Trophoblast cell (in vitro differentiated cells and primary cell): ENCODE measurements at regions not wholly inside any gene's neighbourhood (a gene's known extent, or its start where the extent isn't known, plus 50 kb on each side); places are given as distances from the start of the nearest gene placed in this dataset.

ENCODE experiments used
- DNase-seq, 2 donors: peaks; one replicate each; pipeline ENCODE4 v3.0.0-alpha.2; 2016
- H2AFZ ChIP-seq: 2 replicates; pipeline ENCODE4 v1.6.1; 2013; ENCODE audit warnings: low read length, moderate library complexity, mild to moderate bottlenecking; ENCODE audit not compliant: insufficient read depth, poor library complexity
- H2AK5ac ChIP-seq: 2 replicates; pipeline ENCODE4 v1.6.1; 2013; ENCODE audit warnings: mild to moderate bottlenecking, low read length
- H2BK120ac ChIP-seq: 2 replicates; pipeline ENCODE4 v1.6.1; 2013; ENCODE audit warnings: low read length, mild to moderate bottlenecking, moderate library complexity; ENCODE audit not compliant: insufficient read depth, poor library complexity
- H2BK12ac ChIP-seq: 2 replicates; pipeline ENCODE4 v1.6.1; 2013; ENCODE audit warnings: mild to moderate bottlenecking, low read length, moderate library complexity
- H2BK5ac ChIP-seq: 2 replicates; pipeline ENCODE4 v1.6.1; 2013; ENCODE audit warnings: low read length, low read depth, moderate library complexity, mild to moderate bottlenecking; ENCODE audit not compliant: poor library complexity
- H3K14ac ChIP-seq: 2 replicates; pipeline ENCODE4 v1.6.1; 2013; ENCODE audit warnings: mild to moderate bottlenecking, low read length
- H3K18ac ChIP-seq: 2 replicates; pipeline ENCODE4 v1.6.1; 2013; ENCODE audit warnings: mild to moderate bottlenecking, low read length
- H3K23ac ChIP-seq: 2 replicates; pipeline ENCODE4 v1.6.1; 2013; ENCODE audit warnings: low read length
- H3K27ac ChIP-seq: 2 replicates; pipeline ENCODE4 v1.5.1; 2013; ENCODE audit warnings: low read depth, mild to moderate bottlenecking, inconsistent platforms, low read length, moderate library complexity
- H3K27me3 ChIP-seq: 2 replicates; pipeline ENCODE4 v1.6.1; 2013; ENCODE audit warnings: inconsistent platforms, mild to moderate bottlenecking, low read length, moderate library complexity; ENCODE audit not compliant: insufficient read depth
- H3K36me3 ChIP-seq, 2 experiments: 1 replicate in 1 of 2; 2 replicates in 1 of 2; pipeline ENCODE4 v1.6.1; 2013; ENCODE audit warnings: low read length in 2 of 2, mild to moderate bottlenecking in 2 of 2, moderate library complexity in 1 of 2; ENCODE audit not compliant: insufficient read depth in 2 of 2, control insufficient read depth in 1 of 2
- H3K4ac ChIP-seq: 2 replicates; pipeline ENCODE4 v1.6.1; 2013; ENCODE audit warnings: low read depth, mild to moderate bottlenecking, low read length, moderate library complexity
- H3K4me1 ChIP-seq, 2 experiments: 1 replicate in 1 of 2; 2 replicates in 1 of 2; pipeline ENCODE4 v1.6.1; 2013; ENCODE audit warnings: low read length in 2 of 2, mild to moderate bottlenecking in 2 of 2, moderate library complexity in 1 of 2; ENCODE audit not compliant: insufficient read depth in 2 of 2, control insufficient read depth in 1 of 2
- H3K4me2 ChIP-seq: 2 replicates; pipeline ENCODE4 v1.6.1; 2013; ENCODE audit warnings: inconsistent platforms, mild to moderate bottlenecking, low read length, moderate library complexity
- H3K4me3 ChIP-seq: 2 replicates; pipeline ENCODE4 v1.5.1; 2013; ENCODE audit warnings: mild to moderate bottlenecking, low read depth, low read length, inconsistent platforms
- H3K79me1 ChIP-seq: one replicate; pipeline ENCODE4 v1.6.1; 2013; ENCODE audit warnings: low read length
- H3K79me2 ChIP-seq: 2 replicates; pipeline ENCODE4 v1.6.1; 2013; ENCODE audit warnings: low read length, mild to moderate bottlenecking; ENCODE audit not compliant: control insufficient read depth, insufficient read depth, poor library complexity
- H3K9ac ChIP-seq: 2 replicates; pipeline ENCODE4 v1.6.1; 2013; ENCODE audit warnings: mild to moderate bottlenecking, low read length
- H3K9me3 ChIP-seq: 2 replicates; pipeline ENCODE4 v1.6.1; 2013; ENCODE audit warnings: low read depth, mild to moderate bottlenecking, control low read depth, inconsistent platforms, low read length; ENCODE audit not compliant: insufficient read depth
- H4K12ac ChIP-seq: 2 replicates; pipeline ENCODE4 v1.6.1; 2013; ENCODE audit warnings: low read depth, mild to moderate bottlenecking, low read length, moderate library complexity
- H4K8ac ChIP-seq: 2 replicates; pipeline ENCODE4 v1.6.1; 2013; ENCODE audit warnings: low read depth, mild to moderate bottlenecking, low read length, moderate library complexity
- H4K91ac ChIP-seq: one replicate; pipeline ENCODE4 v1.6.1; 2013; ENCODE audit warnings: low read depth, mild to moderate bottlenecking, low read length, moderate library complexity
- WGBS: extraction: QIAGEN DNeasy Blood & Tissue Kit; methylation state at CpG from one replicate; pipeline ENCODE4 v1.1.7; 2013; ENCODE audit warnings: missing lambda C conversion rate; ENCODE audit not compliant: insufficient read length, insufficient coverage; ENCODE audit errors: extremely low coverage; 5-methylcytosine and 5-hydroxymethylcytosine counted together

GRCh38 chr11:76275446-76275845 is 69.1 kb upstream of the WNT11 start:
- Histone ChIP-seq H3K18ac (no peak overlapping the region), H2BK5ac (no peak overlapping the region), H2AK5ac (no peak overlapping the region), H4K12ac (no peak overlapping the region), H3K23ac (no peak overlapping the region), H3K27me3 (no peaks in the 10 kb centered on the region), H3K79me1 (no peaks in the 10 kb centered on the region), H4K8ac (no peak overlapping the region), H3K9me3 (peaks cover 4% of the 10 kb centered on the region), H3K27ac (no peak overlapping the region), H4K91ac (no peak overlapping the region), H2BK120ac (no peak overlapping the region), H3K14ac (no peak overlapping the region), H3K36me3 (no peaks in the 10 kb centered on the region), H2BK12ac (no peak overlapping the region), H3K4ac (no peak overlapping the region), H3K4me2 (no peak overlapping the region), H2AFZ (no peak overlapping the region), H3K9ac (no peak overlapping the region), H3K4me1 (no peaks in the 10 kb centered on the region), H3K79me2 (no peaks in the 10 kb centered on the region), H3K4me3 (no peak overlapping the region)
- no peak for DNase-seq
- WGBS = no CpG with 5 or more reads among the region's 7 CpGs

DNA sequence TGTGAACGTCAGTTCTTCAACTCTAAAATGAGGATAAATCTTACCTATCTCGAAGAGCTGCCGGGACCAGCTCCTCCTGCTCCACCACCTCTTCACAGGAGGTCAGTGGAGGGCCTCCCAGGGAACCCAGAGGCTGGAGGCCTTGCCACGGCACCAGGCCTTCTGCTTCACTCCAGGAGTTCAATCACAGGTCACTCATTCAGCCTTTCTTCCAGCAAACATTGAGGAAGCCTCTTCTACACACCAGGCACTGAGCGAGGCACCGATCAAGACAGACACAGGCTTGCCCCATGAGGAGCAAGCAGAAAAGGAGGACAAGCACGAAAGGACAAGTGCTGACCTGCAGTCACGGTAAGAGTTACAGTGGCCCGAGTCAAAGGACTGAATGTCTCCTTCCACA is 64.8 kb upstream of the WNT11 start:
- no CpG with 5 or more reads among the region's 9 CpGs for WGBS
- Histone ChIP-seq H3K9ac (no peak overlapping the region), H4K8ac (no peak overlapping the region), H2BK120ac (no peak overlapping the region), H2AFZ (no peak overlapping the region), H3K4me1 (peaks cover 2 to 9% of the 10 kb centered on the region in 2 experiments), H4K12ac (no peak overlapping the region), H3K36me3 (no peaks in the 10 kb centered on the region), H3K27ac (no peak overlapping the region), H3K4ac (no peak overlapping the region), H2BK5ac (no peak overlapping the region), H2BK12ac (no peak overlapping the region), H3K79me1 (no peaks in the 10 kb centered on the region), H3K14ac (no peak overlapping the region), H2AK5ac (no peak overlapping the region), H3K23ac (no peak overlapping the region), H4K91ac (no peak overlapping the region), H3K4me2 (no peak overlapping the region), H3K9me3 (peaks cover 5% of the 10 kb centered on the region), H3K79me2 (no peaks in the 10 kb centered on the region), H3K27me3 (no peaks in the 10 kb centered on the region), H3K4me3 (peak overlapping the region; percentile 36), H3K18ac (no peak overlapping the region)
- no peak for DNase-seq

DNA sequence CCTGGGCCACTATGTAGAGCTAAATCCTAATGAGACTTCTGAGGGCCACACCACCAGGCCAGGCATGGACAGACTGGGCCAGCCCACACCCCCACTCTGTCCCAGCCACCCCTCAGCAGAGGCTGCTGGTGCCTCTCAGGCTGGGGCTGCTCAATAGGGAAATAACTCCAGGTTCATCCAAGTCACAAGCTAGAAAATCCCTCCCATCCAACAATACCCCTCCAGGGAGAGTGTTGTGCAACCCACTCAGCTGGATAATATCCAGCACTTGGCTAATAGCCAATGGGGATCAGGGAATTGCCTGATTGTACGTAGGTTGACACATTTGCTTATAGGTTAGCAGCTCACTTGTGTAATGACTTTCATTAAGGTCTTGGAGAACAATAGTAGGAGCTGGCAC is 64.1 kb upstream of the WNT11 start:
- no peaks in the 10 kb centered on the region for H3K36me3 ChIP-seq
- no peak overlapping the region for H3K14ac ChIP-seq
- no CpG with 5 or more reads among the region's 1 CpG for WGBS
- H3K23ac ChIP-seq = no peak overlapping the region
- H3K79me1 ChIP-seq = no peaks in the 10 kb centered on the region
- H3K18ac ChIP-seq = no peak overlapping the region
- H3K27ac ChIP-seq = no peak overlapping the region
- H3K79me2 ChIP-seq = no peaks in the 10 kb centered on the region
- peaks cover 5% of the 10 kb centered on the region for H3K9me3 ChIP-seq
- no peaks in the 10 kb centered on the region for H3K27me3 ChIP-seq
- H3K4me1 ChIP-seq = peaks cover 6 to 13% of the 10 kb centered on the region in 2 experiments
- H2AK5ac ChIP-seq = no peak overlapping the region
- H2BK120ac ChIP-seq = no peak overlapping the region
- H3K9ac ChIP-seq = no peak overlapping the region
- H3K4me2 ChIP-seq = no peak overlapping the region
- no peak for DNase-seq
- no peak overlapping the region for H2BK5ac ChIP-seq
- no peak overlapping the region for H3K4me3 ChIP-seq
- H4K12ac ChIP-seq = no peak overlapping the region
- H4K8ac ChIP-seq = no peak overlapping the region
- no peak overlapping the region for H2BK12ac ChIP-seq
- no peak overlapping the region for H4K91ac ChIP-seq
- H2AFZ ChIP-seq = no peak overlapping the region
- no peak overlapping the region for H3K4ac ChIP-seq

- no peak overlapping the region for H4K8ac ChIP-seq
- peaks cover 6 to 13% of the 10 kb centered on the region in 2 experiments for H3K4me1 ChIP-seq
- no peak overlapping the region for H3K4me3 ChIP-seq
- H2BK12ac ChIP-seq = no peak overlapping the region
- no peak overlapping the region for H3K4ac ChIP-seq
- no peak overlapping the region for H2BK120ac ChIP-seq
- H3K9ac ChIP-seq = no peak overlapping the region
- no peaks in the 10 kb centered on the region for H3K27me3 ChIP-seq
- H3K14ac ChIP-seq = no peak overlapping the region
- no peak overlapping the region for H3K18ac ChIP-seq
- H4K12ac ChIP-seq = no peak overlapping the region
- no peaks in the 10 kb centered on the region for H3K36me3 ChIP-seq
- H3K27ac ChIP-seq = no peak overlapping the region
- no peak overlapping the region for H2AFZ ChIP-seq
- no CpG with 5 or more reads among the region's 13 CpGs for WGBS
- H2AK5ac ChIP-seq = no peak overlapping the region
- no peak for DNase-seq
- H3K23ac ChIP-seq = no peak overlapping the region
- peaks cover 4% of the 10 kb centered on the region for H3K9me3 ChIP-seq
- H4K91ac ChIP-seq = no peak overlapping the region
- H3K79me1 ChIP-seq = no peaks in the 10 kb centered on the region
- H2BK5ac ChIP-seq = no peak overlapping the region
- no peaks in the 10 kb centered on the region for H3K79me2 ChIP-seq
- no peak overlapping the region for H3K4me2 ChIP-seq
These were observed 63.5 kb upstream of the WNT11 start for GRCh38 chr11:76269661-76270261.
